ENCODE measurements at regions not wholly inside any gene's neighbourhood (a gene's known extent, or its start where the extent isn't known, plus 50 kb on each side); places are given as distances from the start of the nearest gene placed in this dataset.

DNA sequence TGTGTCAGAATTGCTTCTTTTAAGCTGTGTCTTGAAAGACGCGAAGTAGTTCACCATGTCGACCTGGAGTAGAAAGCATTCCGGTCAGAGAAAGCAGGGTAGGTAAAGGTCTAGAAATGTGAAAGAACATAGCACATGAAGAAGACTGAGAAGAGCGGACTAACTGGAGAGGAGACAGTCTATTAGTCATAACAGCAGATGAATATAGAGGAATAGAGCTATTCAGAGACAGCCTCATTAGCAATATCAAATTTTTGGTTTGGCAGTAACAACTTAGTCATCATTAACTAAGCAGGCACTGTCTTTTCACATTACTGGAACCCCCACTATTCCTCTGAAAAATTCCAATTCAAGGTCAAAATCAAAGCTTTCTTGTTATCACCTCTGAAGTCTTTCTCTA, 678.8 kb downstream of the DIPK2A start:
- no peaks in the 10 kb centered on the region for H3K9me3 ChIP-seq (ENCODE audit: control insufficient read depth, low read depth, low read length)
- H3K4me3 ChIP-seq (ENCODE audit: low read length), result no peak overlapping the region
- 71% methylated on average over 3 of the region's 5 CpGs for WGBS (ENCODE audit: insufficient coverage, low lambda C conversion rate)
- DNase-seq, result no peak
- no peaks in the 10 kb centered on the region for H3K36me3 ChIP-seq (ENCODE audit: control insufficient read depth, insufficient read depth, low read length)
- no peak overlapping the region for H3K27ac ChIP-seq (ENCODE audit: low read length)
- no peaks in the 10 kb centered on the region for H3K27me3 ChIP-seq (ENCODE audit: control insufficient read depth, insufficient read depth, low read length)
- no peaks in the 10 kb centered on the region for H3K4me1 ChIP-seq (ENCODE audit: control insufficient read depth, insufficient read depth, low read length)

DNA sequence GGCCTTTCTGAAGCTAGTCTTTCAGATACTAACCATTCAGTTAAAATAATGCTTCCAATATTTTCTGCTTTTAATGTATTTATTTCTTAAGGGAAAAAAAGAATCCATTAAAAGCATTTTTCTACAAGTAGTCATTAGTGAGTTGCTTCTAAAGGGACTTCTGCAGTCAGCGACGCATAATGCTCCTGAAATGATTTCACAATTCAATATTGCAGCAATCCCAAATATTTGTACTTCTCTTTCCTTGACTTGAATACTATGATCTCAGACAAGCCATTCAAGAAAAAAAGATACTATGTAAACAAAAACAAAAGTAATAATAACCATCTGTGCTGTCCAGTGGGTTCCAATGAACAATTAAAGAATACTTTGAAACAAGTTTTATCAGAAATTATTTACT, 681.0 kb downstream of the DIPK2A start:
- Histone ChIP-seq H3K4me3 (ENCODE audit: low read length) (no peak overlapping the region), H3K27ac (ENCODE audit: low read length) (no peak overlapping the region), H3K27me3 (ENCODE audit: control insufficient read depth, insufficient read depth, low read length) (no peaks in the 10 kb centered on the region), H3K36me3 (ENCODE audit: control insufficient read depth, insufficient read depth, low read length) (no peaks in the 10 kb centered on the region), H3K9me3 (ENCODE audit: control insufficient read depth, low read depth, low read length) (no peaks in the 10 kb centered on the region), H3K4me1 (ENCODE audit: control insufficient read depth, insufficient read depth, low read length) (no peaks in the 10 kb centered on the region)
- no peak for DNase-seq
- no CpG with 5 or more reads among the region's 2 CpGs for WGBS (ENCODE audit: insufficient coverage, low lambda C conversion rate)

DNA sequence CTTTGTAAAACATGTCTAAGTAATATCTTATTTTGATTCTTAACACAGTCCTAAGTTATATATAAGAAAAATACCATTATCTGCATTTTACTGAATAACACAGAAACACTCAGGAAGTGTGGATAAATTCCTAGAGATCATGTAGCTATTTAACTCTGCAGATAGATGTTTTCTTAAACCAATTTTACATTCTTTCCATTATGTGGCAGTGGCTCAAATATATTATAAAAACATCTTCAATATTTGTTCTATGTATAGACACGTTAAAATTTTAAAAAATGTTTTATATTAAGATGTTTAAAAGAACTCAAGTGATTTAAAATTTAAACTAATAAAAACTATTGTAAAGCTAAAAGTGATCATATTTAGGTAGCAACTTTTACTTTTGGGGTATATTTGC, 683.8 kb downstream of the DIPK2A start:
- H3K4me1 ChIP-seq (ENCODE audit: control insufficient read depth, insufficient read depth, low read length), result no peaks in the 10 kb centered on the region
- no peak overlapping the region for H3K4me3 ChIP-seq (ENCODE audit: low read length)
- H3K27ac ChIP-seq (ENCODE audit: low read length), result no peak overlapping the region
- no peaks in the 10 kb centered on the region for H3K36me3 ChIP-seq (ENCODE audit: control insufficient read depth, insufficient read depth, low read length)
- WGBS (ENCODE audit: insufficient coverage, low lambda C conversion rate), result 89% methylated on average over 1 of the region's 1 CpG
- H3K27me3 ChIP-seq (ENCODE audit: control insufficient read depth, insufficient read depth, low read length), result no peaks in the 10 kb centered on the region
- H3K9me3 ChIP-seq (ENCODE audit: control insufficient read depth, low read depth, low read length), result no peaks in the 10 kb centered on the region
- DNase-seq, result no peak

DNA sequence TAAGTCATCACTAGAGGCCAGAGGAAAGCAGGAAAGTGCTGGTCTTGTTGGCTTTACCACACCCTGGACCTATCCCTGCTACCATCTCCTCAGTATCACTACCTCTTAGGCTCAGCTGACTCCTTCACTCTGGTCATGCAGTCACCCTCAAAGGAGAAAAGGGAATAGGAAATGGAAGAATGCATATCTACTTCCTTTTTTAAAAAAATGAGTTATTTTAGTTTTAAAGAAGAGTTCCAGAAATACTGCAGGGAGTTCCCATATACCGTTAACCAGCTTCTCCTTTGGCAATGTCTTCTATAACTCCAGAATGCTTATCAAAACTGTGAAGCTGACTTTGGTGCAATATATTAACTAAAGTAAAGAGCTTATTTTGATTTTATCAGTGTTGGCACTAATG, 688.6 kb downstream of the DIPK2A start:
- WGBS (ENCODE audit: insufficient coverage, low lambda C conversion rate), result no CpG with 5 or more reads among the region's 1 CpG
- Histone ChIP-seq H3K27ac (ENCODE audit: low read length) (no peak overlapping the region), H3K9me3 (ENCODE audit: control insufficient read depth, low read depth, low read length) (no peaks in the 10 kb centered on the region), H3K4me3 (ENCODE audit: low read length) (no peak overlapping the region), H3K4me1 (ENCODE audit: control insufficient read depth, insufficient read depth, low read length) (no peaks in the 10 kb centered on the region), H3K36me3 (ENCODE audit: control insufficient read depth, insufficient read depth, low read length) (no peaks in the 10 kb centered on the region), H3K27me3 (ENCODE audit: control insufficient read depth, insufficient read depth, low read length) (no peaks in the 10 kb centered on the region)
- no peak for DNase-seq

DNA sequence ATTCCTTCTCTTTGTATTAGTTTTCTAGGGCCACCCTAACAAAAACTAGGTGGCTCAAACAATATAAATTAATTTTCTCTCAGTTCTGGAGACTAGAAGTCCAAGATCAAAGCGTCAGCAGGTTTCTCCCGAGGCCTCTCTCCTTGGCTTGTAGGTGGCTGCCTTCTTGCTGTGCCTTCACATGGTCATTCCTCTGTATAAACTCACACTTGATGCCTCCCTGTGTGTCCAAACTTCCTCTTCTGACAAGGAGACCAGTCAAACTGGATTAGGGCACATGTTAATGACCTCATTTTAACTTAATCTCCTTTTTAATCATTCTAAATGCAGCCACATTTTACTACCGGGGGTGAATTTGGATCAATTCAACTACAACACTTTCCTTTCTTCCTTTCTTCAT, 691.1 kb downstream of the DIPK2A start:
- H3K27me3 ChIP-seq (ENCODE audit: control insufficient read depth, insufficient read depth, low read length), result no peaks in the 10 kb centered on the region

DNA sequence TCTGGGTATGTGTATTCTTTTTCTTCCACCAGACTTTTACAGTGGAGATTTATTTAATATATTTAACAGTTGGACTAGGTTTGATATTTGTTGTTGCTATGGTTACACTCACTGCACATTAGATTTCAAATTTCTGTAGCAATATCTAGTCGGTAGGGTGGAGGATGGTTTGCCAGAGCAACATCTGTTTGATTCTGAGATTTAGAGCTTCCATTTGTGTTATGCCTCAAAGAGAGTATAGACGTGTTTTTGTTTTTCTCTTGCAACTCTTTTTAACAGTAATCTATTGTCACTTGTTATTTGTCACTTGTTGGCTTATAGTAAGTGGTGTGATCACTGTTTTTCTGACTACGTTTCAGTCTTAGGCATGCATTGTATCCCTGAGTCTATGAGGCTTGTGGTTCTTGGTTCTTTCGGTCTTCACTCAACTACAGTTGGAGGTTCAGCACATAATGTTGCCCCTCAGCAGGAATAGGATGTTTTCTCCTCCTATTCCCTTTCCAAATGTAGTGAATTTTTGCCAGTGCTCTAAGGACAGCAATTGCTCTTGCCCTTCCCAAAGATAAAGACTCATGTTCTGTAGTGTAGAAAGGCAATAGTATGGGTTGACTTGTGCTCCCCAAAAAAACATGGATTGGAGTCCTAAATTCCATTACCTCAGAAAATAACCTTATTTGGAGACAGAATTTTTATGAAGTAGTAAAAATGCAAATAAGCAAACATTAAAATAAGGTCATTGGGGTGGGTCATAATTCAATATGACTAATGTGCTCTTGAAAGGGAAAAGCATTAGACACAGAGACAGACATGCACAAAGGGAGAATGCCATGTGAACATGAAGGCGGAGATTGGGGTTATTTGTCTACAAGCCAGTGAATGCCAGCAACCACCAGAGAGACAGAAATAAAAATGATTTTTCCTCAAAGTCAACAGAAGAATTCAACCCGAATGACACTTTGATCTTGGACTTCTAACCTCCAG, 692.1 kb downstream of the DIPK2A start:
- no peaks in the 10 kb centered on the region for H3K4me1 ChIP-seq (ENCODE audit: control insufficient read depth, insufficient read depth, low read length)
- 84% methylated on average over 4 of the region's 6 CpGs for WGBS (ENCODE audit: insufficient coverage, low lambda C conversion rate)
- no peaks in the 10 kb centered on the region for H3K27me3 ChIP-seq (ENCODE audit: control insufficient read depth, insufficient read depth, low read length)
- no peak overlapping the region for H3K4me3 ChIP-seq (ENCODE audit: low read length)
- H3K27ac ChIP-seq (ENCODE audit: low read length), result no peak overlapping the region
- H3K36me3 ChIP-seq (ENCODE audit: control insufficient read depth, insufficient read depth, low read length), result no peaks in the 10 kb centered on the region
- H3K9me3 ChIP-seq (ENCODE audit: control insufficient read depth, low read depth, low read length), result no peaks in the 10 kb centered on the region
- no peak for DNase-seq

More for the DNA sequence above, 691.1 kb downstream of the DIPK2A start:
- Histone ChIP-seq H3K27ac (ENCODE audit: low read length) (no peak overlapping the region), H3K36me3 (ENCODE audit: control insufficient read depth, insufficient read depth, low read length) (no peaks in the 10 kb centered on the region), H3K9me3 (ENCODE audit: control insufficient read depth, low read depth, low read length) (no peaks in the 10 kb centered on the region), H3K4me3 (ENCODE audit: low read length) (no peak overlapping the region), H3K4me1 (ENCODE audit: control insufficient read depth, insufficient read depth, low read length) (no peaks in the 10 kb centered on the region)
- DNase-seq, result no peak
- WGBS (ENCODE audit: insufficient coverage, low lambda C conversion rate), result 60% methylated on average over 1 of the region's 3 CpGs

DNA sequence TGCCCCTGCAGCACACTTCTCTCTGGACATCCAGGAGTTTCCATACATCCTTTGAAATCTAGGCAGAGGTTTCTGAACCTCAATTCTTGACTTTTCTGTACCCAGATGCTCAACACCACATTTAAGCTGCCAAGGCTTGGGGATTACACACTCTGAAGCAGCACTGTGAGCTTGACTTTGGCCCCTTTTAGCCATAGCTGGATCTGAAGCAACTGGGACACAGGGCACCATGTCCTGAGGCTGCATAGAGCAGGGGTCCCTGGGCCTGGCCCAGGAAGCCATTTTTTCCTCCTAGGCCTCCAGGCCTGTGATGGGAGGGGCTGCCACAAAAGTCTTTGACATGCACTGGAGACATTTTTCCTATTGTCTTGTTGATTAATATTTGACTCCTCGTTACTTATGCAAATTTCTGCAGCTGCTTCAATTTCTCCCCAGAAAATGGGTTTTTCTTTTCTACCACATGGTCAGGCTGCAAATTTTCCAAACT, 694.0 kb downstream of the DIPK2A start:
- 67% methylated on average over 1 of the region's 1 CpG for WGBS (ENCODE audit: insufficient coverage, low lambda C conversion rate)

DNA sequence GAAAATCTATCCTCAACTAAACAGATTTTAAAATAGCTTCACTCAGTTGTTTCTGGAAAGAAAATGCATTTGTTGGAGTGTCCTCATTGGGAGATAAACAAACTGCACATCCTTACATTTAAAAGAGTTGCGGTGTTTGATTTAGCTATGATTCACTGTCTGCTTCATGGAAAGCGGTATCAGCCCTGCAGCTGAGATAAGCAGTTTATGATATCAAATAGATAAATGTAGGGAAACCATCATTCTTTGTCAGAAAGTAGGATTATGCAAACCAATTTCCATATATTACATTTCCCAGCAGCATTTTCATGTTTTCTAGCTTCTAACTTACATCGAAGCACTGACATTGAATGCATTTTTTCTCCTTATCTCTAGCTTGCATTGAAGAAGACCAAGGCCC, 698.9 kb downstream of the DIPK2A start:
- no peak overlapping the region for H3K4me3 ChIP-seq (ENCODE audit: low read length)
- no peaks in the 10 kb centered on the region for H3K27me3 ChIP-seq (ENCODE audit: control insufficient read depth, insufficient read depth, low read length)
- H3K4me1 ChIP-seq (ENCODE audit: control insufficient read depth, insufficient read depth, low read length), result no peaks in the 10 kb centered on the region
- no peaks in the 10 kb centered on the region for H3K36me3 ChIP-seq (ENCODE audit: control insufficient read depth, insufficient read depth, low read length)
- H3K9me3 ChIP-seq (ENCODE audit: control insufficient read depth, low read depth, low read length), result no peaks in the 10 kb centered on the region
- DNase-seq, result no peak
- WGBS (ENCODE audit: insufficient coverage, low lambda C conversion rate), result 66% methylated on average over 2 of the region's 3 CpGs
- no peak overlapping the region for H3K27ac ChIP-seq (ENCODE audit: low read length)

More for the DNA sequence above, 694.0 kb downstream of the DIPK2A start:
- no peak for DNase-seq
- Histone ChIP-seq H3K9me3 (ENCODE audit: control insufficient read depth, low read depth, low read length) (no peaks in the 10 kb centered on the region), H3K36me3 (ENCODE audit: control insufficient read depth, insufficient read depth, low read length) (no peaks in the 10 kb centered on the region), H3K27me3 (ENCODE audit: control insufficient read depth, insufficient read depth, low read length) (no peaks in the 10 kb centered on the region), H3K4me3 (ENCODE audit: low read length) (no peak overlapping the region), H3K4me1 (ENCODE audit: control insufficient read depth, insufficient read depth, low read length) (no peaks in the 10 kb centered on the region), H3K27ac (ENCODE audit: low read length) (no peak overlapping the region)

DNA sequence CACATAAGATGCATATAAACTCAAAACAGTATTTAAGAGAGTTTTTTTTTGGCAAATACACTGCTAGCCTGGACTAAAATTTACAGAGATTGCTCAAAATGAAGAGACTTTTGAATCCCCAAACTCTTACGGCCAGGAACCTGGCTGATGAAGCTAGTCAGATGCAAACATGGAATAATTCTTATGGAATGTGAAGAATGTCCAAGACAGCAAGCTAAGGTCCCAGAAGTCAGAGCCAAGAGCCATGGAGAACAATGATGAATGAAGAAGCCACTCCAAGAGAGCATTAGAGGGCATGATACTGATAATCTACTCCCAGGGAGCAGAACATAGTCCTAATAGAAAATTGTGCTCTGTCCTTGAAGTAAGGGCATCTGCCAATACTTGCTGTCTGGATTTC, 705.5 kb downstream of the DIPK2A start:
- DNase-seq, result no peak
- Histone ChIP-seq H3K9me3 (ENCODE audit: control insufficient read depth, low read depth, low read length) (no peaks in the 10 kb centered on the region), H3K27ac (ENCODE audit: low read length) (no peak overlapping the region), H3K27me3 (ENCODE audit: control insufficient read depth, insufficient read depth, low read length) (no peaks in the 10 kb centered on the region), H3K4me1 (ENCODE audit: control insufficient read depth, insufficient read depth, low read length) (no peaks in the 10 kb centered on the region), H3K36me3 (ENCODE audit: control insufficient read depth, insufficient read depth, low read length) (no peaks in the 10 kb centered on the region), H3K4me3 (ENCODE audit: low read length) (no peak overlapping the region)
- 100% methylated on average over 1 of the region's 1 CpG for WGBS (ENCODE audit: insufficient coverage, low lambda C conversion rate)

DNA sequence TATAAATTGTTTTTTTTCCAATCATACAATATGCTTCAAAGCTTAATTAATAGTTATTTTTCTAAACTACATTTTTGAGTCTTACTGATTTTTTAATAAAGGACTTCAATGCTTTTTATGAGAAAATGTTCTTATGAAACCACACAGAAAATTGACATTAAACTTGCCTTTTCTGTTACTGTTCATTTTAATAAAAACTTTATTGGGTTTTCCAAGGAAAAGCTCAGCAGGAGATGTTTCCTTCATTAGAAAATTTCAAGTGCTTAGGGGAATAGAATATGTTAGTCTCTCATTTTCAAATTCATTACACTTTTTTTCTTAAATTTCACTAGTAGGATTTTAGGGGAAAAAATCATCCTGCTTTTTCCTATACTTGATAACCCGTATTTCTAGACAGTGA, 711.4 kb downstream of the DIPK2A start:
- WGBS (ENCODE audit: insufficient coverage, low lambda C conversion rate), result 100% methylated on average over 1 of the region's 1 CpG
- H3K4me1 ChIP-seq (ENCODE audit: control insufficient read depth, insufficient read depth, low read length), result no peaks in the 10 kb centered on the region
- no peak for DNase-seq

DNA sequence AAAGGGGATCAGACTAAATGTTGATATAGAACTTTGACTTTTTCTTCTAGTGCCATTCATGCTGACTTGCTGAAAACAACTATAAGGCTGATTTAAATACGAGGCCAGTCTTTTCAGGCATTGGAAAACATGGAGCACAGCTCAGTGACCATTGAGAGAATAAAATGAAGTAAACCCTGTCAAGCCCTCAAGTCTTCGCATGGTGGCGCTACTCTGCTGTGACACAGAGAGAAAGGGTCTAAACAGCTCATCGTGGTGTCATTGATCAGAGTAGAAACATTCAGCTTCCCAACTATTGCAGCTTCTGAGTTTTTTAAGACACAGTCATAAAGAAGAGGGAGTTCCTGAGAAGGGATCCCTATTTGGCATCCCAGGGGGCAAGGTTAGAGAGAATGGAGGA, 716.2 kb downstream of the DIPK2A start:
- Histone ChIP-seq H3K27me3 (ENCODE audit: control insufficient read depth, insufficient read depth, low read length) (no peaks in the 10 kb centered on the region), H3K9me3 (ENCODE audit: control insufficient read depth, low read depth, low read length) (no peaks in the 10 kb centered on the region), H3K27ac (ENCODE audit: low read length) (no peak overlapping the region), H3K4me3 (ENCODE audit: low read length) (no peak overlapping the region), H3K4me1 (ENCODE audit: control insufficient read depth, insufficient read depth, low read length) (no peaks in the 10 kb centered on the region), H3K36me3 (ENCODE audit: control insufficient read depth, insufficient read depth, low read length) (no peaks in the 10 kb centered on the region)
- DNase-seq, result no peak
- WGBS (ENCODE audit: insufficient coverage, low lambda C conversion rate), result no CpG with 5 or more reads among the region's 4 CpGs

More for the DNA sequence above, 711.4 kb downstream of the DIPK2A start:
- Histone ChIP-seq H3K27me3 (ENCODE audit: control insufficient read depth, insufficient read depth, low read length) (no peaks in the 10 kb centered on the region), H3K27ac (ENCODE audit: low read length) (no peak overlapping the region), H3K9me3 (ENCODE audit: control insufficient read depth, low read depth, low read length) (no peaks in the 10 kb centered on the region), H3K4me3 (ENCODE audit: low read length) (no peak overlapping the region), H3K36me3 (ENCODE audit: control insufficient read depth, insufficient read depth, low read length) (no peaks in the 10 kb centered on the region)

Data from large intestine (tissue), 3 donors.